ENCODE measurements at regions not wholly inside any gene's neighbourhood (a gene's known extent, or its start where the extent isn't known, plus 50 kb on each side); places are given as distances from the start of the nearest gene placed in this dataset.

- 75 to 87% methylated on average over 2 of the region's 2 CpGs for WGBS, 2 donors
- no peak for DNase-seq
- H3K4me1 ChIP-seq, result no peaks in the 10 kb centered on the region
- no peak overlapping the region for H3K27ac ChIP-seq
- no peaks in the 10 kb centered on the region for H3K36me3 ChIP-seq (ENCODE audit: low read depth, missing control alignments)
- no peaks in the 10 kb centered on the region for H3K9me3 ChIP-seq
- H3K27me3 ChIP-seq, result no peaks in the 10 kb centered on the region
- intact Hi-C loops (cut with DNase I; ENCODE audit: low total_unique reads), result no loop called here
- no peak overlapping the region for H3K4me3 ChIP-seq
- no peak for TF ChIP-seq CTCF (IDR thresholded peaks at IDR 0.05)
- TF ChIP-seq POLR2A (IDR thresholded peaks at IDR 0.05), result no peak
Observed at GRCh38 chr2:164429354-164429753, 191.9 kb downstream of the GRB14 start.

GRCh38 chr2:164427111-164427510, 194.2 kb downstream of the GRB14 start:
- no peaks in the 10 kb centered on the region for H3K4me1 ChIP-seq
- H3K27ac ChIP-seq, result no peak overlapping the region
- TF ChIP-seq POLR2A (IDR thresholded peaks at IDR 0.05), result no peak
- TF ChIP-seq CTCF (IDR thresholded peaks at IDR 0.05), result no peak
- WGBS, 2 donors, result 82 to 95% methylated on average over 7 of the region's 7 CpGs
- no peaks in the 10 kb centered on the region for H3K36me3 ChIP-seq (ENCODE audit: low read depth, missing control alignments)
- intact Hi-C loops (cut with DNase I; ENCODE audit: low total_unique reads), result no loop called here
- no peak overlapping the region for H3K4me3 ChIP-seq
- H3K9me3 ChIP-seq, result no peaks in the 10 kb centered on the region
- no peak for DNase-seq
- H3K27me3 ChIP-seq, result no peaks in the 10 kb centered on the region

GRCh38 chr2:164420787-164421186, 200.5 kb downstream of the GRB14 start:
- Histone ChIP-seq H3K27me3 (no peaks in the 10 kb centered on the region), H3K4me1 (no peaks in the 10 kb centered on the region), H3K4me3 (no peak overlapping the region), H3K9me3 (no peaks in the 10 kb centered on the region), H3K27ac (no peak overlapping the region), H3K36me3 (ENCODE audit: low read depth, missing control alignments) (no peaks in the 10 kb centered on the region)
- 93 to 98% methylated on average over 5 of the region's 5 CpGs for WGBS, 2 donors
- no peak for DNase-seq
- intact Hi-C loops (cut with DNase I; ENCODE audit: low total_unique reads), result no loop called here
- TF ChIP-seq CTCF (IDR thresholded peaks at IDR 0.05) (no peak), POLR2A (IDR thresholded peaks at IDR 0.05) (no peak)

GRCh38 chr2:164412831-164413230, 208.5 kb downstream of the GRB14 start:
- no peak overlapping the region for H3K27ac ChIP-seq
- intact Hi-C loops (cut with DNase I; ENCODE audit: low total_unique reads), result no loop called here

DNA sequence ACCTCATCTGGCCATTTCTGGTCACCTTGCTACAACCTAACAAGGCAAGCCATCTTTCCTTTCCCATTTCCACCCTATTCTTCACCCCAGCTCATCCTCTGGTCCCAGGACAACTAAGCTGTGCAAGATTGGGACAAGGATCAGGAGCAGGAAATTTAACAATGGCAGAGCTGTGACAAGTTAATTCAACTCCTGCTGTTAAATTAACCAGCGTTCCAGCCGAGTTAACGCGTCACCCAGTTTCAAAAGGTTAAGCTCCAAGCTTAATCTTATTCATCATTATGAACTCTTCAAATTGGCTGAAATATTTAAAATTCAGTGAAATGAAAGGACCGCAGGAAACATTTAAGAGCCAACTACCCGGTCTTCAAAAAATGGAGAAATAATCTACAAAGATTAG, 231.9 kb downstream of the GRB14 start:
- Histone ChIP-seq H3K27ac (no peak overlapping the region), H3K27me3 (no peaks in the 10 kb centered on the region), H3K4me3 (no peak overlapping the region), H3K4me1 (no peaks in the 10 kb centered on the region), H3K9me3 (no peaks in the 10 kb centered on the region), H3K36me3 (ENCODE audit: low read depth, missing control alignments) (no peaks in the 10 kb centered on the region)
- WGBS, 2 donors, result 78 to 90% methylated on average over 6 of the region's 6 CpGs
- intact Hi-C loops (cut with DNase I; ENCODE audit: low total_unique reads), result no loop called here
- DNase-seq, result no peak
- TF ChIP-seq CTCF (IDR thresholded peaks at IDR 0.05) (no peak), POLR2A (IDR thresholded peaks at IDR 0.05) (no peak)

More at GRCh38 chr2:164412831-164413230, 208.5 kb downstream of the GRB14 start:
- Histone ChIP-seq H3K4me3 (no peak overlapping the region), H3K9me3 (no peaks in the 10 kb centered on the region), H3K27me3 (no peaks in the 10 kb centered on the region), H3K36me3 (ENCODE audit: low read depth, missing control alignments) (no peaks in the 10 kb centered on the region), H3K4me1 (no peaks in the 10 kb centered on the region)
- TF ChIP-seq POLR2A (IDR thresholded peaks at IDR 0.05), result no peak
- 82 to 84% methylated on average over 2 of the region's 2 CpGs for WGBS, 2 donors
- DNase-seq, result no peak

All from testis (tissue), 2 donors.